ENCODE measurements at regions not wholly inside any gene's neighbourhood (a gene's known extent, or its start where the extent isn't known, plus 50 kb on each side); places are given as distances from the start of the nearest gene placed in this dataset.

DNA sequence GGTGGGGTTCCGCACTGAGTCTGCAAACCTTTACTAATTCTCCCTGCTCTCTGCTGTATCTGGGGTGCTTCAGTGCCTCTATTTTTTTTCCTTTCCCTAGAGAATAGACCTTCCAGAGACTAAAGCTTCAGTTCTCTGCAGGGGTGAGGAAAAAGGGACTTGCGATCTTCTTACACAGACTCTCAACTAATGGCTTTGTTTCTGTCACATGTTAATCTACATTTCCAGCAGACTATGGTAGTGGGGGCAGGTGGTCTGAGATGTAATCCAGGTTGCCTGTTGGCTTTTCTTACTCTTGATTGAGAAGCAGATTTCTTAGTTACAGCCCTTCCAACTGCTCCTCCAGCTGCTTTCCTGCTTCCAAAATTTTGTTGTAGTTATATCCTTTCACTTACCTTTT, 229.0 kb upstream of the NLRP1 start:
- TF ChIP-seq POLR2AphosphoS5 (IDR thresholded peaks at IDR 0.05; ENCODE audit: low read depth, low read length), result no peak
- TF ChIP-seq, protein P1, sequence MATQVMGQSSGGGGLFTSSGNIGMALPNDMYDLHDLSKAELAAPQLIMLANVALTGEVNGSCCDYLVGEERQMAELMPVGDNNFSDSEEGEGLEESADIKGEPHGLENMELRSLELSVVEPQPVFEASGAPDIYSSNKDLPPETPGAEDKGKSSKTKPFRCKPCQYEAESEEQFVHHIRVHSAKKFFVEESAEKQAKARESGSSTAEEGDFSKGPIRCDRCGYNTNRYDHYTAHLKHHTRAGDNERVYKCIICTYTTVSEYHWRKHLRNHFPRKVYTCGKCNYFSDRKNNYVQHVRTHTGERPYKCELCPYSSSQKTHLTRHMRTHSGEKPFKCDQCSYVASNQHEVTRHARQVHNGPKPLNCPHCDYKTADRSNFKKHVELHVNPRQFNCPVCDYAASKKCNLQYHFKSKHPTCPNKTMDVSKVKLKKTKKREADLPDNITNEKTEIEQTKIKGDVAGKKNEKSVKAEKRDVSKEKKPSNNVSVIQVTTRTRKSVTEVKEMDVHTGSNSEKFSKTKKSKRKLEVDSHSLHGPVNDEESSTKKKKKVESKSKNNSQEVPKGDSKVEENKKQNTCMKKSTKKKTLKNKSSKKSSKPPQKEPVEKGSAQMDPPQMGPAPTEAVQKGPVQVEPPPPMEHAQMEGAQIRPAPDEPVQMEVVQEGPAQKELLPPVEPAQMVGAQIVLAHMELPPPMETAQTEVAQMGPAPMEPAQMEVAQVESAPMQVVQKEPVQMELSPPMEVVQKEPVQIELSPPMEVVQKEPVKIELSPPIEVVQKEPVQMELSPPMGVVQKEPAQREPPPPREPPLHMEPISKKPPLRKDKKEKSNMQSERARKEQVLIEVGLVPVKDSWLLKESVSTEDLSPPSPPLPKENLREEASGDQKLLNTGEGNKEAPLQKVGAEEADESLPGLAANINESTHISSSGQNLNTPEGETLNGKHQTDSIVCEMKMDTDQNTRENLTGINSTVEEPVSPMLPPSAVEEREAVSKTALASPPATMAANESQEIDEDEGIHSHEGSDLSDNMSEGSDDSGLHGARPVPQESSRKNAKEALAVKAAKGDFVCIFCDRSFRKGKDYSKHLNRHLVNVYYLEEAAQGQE (IDR thresholded peaks at IDR 0.05; ENCODE audit: insufficient read depth in 1 of 2, low read depth in 2 of 2, low read length in 2 of 2), result no peak
